LNCaP clone FGC (cell line): ENCODE measurements at regions not wholly inside any gene's neighbourhood (a gene's known extent, or its start where the extent isn't known, plus 50 kb on each side); places are given as distances from the start of the nearest gene placed in this dataset.

Experiments used
- DNase-seq: peaks from one replicate; pipeline ENCODE4 v3.0.0-alpha.2; 2011; ENCODE audit warnings: low read depth
- H3K4me3 ChIP-seq: 2 replicates; pipeline ENCODE4 v1.5.1; 2011; ENCODE audit warnings: mild to moderate bottlenecking, low read depth, low read length, control low read depth
- CTCF ChIP-seq: IDR thresholded peaks from 2 replicates; pipeline ENCODE4 v1.5.1; 2012; ENCODE audit warnings: mild to moderate bottlenecking; ENCODE audit not compliant: control insufficient read depth, insufficient read depth; ENCODE audit errors: extremely low read depth

DNA sequence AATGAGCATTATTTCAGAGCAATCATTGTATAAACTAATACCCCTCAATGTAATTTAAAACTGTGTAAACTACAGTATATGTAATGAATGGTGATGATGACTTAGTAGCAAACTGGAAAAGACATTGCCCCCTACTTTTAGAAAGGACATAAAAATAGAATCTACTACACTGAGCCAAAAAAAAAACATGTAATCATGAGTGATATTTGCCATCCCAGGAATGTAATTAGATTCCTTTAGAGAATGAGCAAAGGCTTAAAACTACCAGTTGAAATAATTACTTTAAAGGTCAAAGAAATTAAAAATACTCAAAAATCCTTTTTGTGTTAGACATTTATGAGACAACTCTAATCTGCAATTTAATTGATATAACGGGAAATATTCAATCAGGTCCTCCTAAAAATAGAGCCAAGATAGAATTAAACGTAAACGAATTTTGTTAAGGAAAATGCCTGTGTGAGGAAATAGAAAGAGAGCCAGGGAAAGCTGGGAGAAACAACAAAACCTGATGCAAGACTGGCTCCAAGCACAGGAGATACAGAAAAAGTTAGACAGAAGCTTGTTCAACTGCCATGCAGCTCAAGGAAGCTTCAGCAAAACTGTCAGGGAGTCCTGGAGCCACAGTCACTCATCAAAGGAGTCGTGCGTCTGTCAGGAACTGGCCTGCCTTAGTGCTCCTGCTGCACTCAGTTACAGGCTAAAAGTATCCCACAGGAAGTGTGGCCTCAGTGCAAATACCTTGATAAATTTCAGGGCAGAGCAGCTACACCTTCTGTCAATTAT is 655.7 kb upstream of the INTU start:
- no peak for DNase-seq
- no peak for TF ChIP-seq CTCF

GRCh38 chr4:126986005-126986404 is 646.8 kb upstream of the INTU start:
- H3K4me3 ChIP-seq: no peak overlapping the region
- no peak for DNase-seq
- no peak for TF ChIP-seq CTCF

More for the DNA sequence above, 655.7 kb upstream of the INTU start:
- no peak overlapping the region for H3K4me3 ChIP-seq

DNA sequence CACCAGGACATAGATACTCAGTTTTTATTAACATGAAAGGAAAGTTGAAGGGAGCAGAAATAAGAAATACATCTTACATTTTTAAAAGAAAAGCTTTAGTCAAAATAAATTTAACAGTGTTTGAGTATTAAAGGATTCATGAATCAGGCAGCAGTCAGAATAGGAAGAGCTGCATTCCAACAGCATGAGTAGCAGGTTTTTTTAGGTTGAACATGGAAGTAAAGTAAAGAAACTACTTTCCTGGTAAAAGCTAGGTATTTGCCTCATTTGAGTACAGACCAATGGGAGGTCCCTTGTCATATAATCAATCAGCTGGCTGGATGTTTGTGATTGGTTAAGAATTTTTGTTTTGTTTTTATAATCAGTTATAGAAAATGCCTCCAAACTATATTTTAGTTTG is 645.9 kb upstream of the INTU start:
- H3K4me3 ChIP-seq: no peak overlapping the region
- DNase-seq: no peak
- no peak for TF ChIP-seq CTCF

- no peak for DNase-seq
- no peak for TF ChIP-seq CTCF
- no peak overlapping the region for H3K4me3 ChIP-seq
These were observed 640.8 kb upstream of the INTU start for GRCh38 chr4:126991965-126992364.

DNA sequence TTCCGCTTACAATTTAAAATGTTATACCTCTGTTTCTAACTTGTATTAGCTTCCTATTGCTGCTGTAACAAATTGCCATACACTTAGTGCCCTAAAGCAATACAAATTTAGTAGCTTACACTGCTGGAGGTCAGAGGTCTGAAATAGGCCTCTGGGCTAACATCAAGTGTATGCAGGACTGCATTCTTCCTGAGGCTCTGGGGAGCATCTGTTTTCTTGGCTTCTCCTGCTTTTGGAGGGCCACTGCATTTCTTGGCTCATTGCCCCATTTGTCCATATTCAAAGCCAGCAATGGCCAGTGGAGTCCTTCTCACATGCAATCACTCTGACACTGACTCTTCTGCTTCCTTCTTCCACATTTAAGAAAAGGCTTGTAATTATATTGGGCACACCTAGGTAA is 639.8 kb upstream of the INTU start:
- no peak for DNase-seq
- no peak for TF ChIP-seq CTCF
- H3K4me3 ChIP-seq: no peak overlapping the region

- no peak overlapping the region for H3K4me3 ChIP-seq
- no peak for DNase-seq
- TF ChIP-seq CTCF: no peak
These were observed 639.4 kb upstream of the INTU start for GRCh38 chr4:126993351-126993750.

GRCh38 chr4:126995235-126995634 is 637.5 kb upstream of the INTU start:
- H3K4me3 ChIP-seq: no peak overlapping the region
- TF ChIP-seq CTCF: no peak
- DNase-seq: no peak
